ENCODE measurements at regions not wholly inside any gene's neighbourhood (a gene's known extent, or its start where the extent isn't known, plus 50 kb on each side); places are given as distances from the start of the nearest gene placed in this dataset.

GRCh38 chr11:116530705-116531104 lies 242.1 kb downstream of the BUD13 start:
- no peaks in the 10 kb centered on the region for H3K4me1 ChIP-seq (ENCODE audit: control insufficient read depth in 1 of 2, extremely low read depth in 1 of 2, insufficient read depth in 2 of 2, low read length in 2 of 2)
- H3K9me3 ChIP-seq = no peaks in the 10 kb centered on the region
- Mint-ChIP-seq H3K4me3 (no peak overlapping the region), H3K36me3 (no peaks in the 10 kb centered on the region), H3K27me3 (peaks cover 28 to 36% of the 10 kb centered on the region in 2 donors), H3K4me1 (no peaks in the 10 kb centered on the region), H3K27ac (no peak overlapping the region), H3K9me3 (peaks cover 4 to 6% (median 4%) of the 10 kb centered on the region in 3 donors)
- WGBS (ENCODE audit: insufficient coverage) = no CpG with 5 or more reads among the region's 2 CpGs
- H3K4me3 ChIP-seq (ENCODE audit: control insufficient read depth in 1 of 2, extremely low read depth in 1 of 2, low read length in 1 of 2) = no peak overlapping the region
- CTCF ChIA-PET = no interaction called here
- H3K27me3 ChIP-seq (replicated peaks in 1 of 2; ENCODE audit: control insufficient read depth in 2 of 2, extremely low read depth in 1 of 2, insufficient read depth in 2 of 2, low read length in 1 of 2) = peaks cover 6 to 35% of the 10 kb centered on the region in 2 experiments
- POLR2A ChIA-PET = no interaction called here
- ATAC-seq (replicated peaks in 1 of 4) (no peak), DNase-seq (no peak)
- no peak overlapping the region for H3K27ac ChIP-seq (ENCODE audit: low read length)
- no peaks in the 10 kb centered on the region for H3K36me3 ChIP-seq (ENCODE audit: control insufficient read depth in 2 of 2, extremely low read depth in 1 of 2, insufficient read depth in 1 of 2, low read length in 1 of 2)

GRCh38 chr11:116529271-116529670 lies 243.5 kb downstream of the BUD13 start:
- H3K27ac Mint-ChIP-seq = no peak overlapping the region
- H3K4me3 Mint-ChIP-seq = no peak overlapping the region

GRCh38 chr11:116527180-116527991 lies 245.4 kb downstream of the BUD13 start:
- Mint-ChIP-seq H3K4me3 (no peak overlapping the region), H3K9me3 (peaks cover 4 to 6% (median 4%) of the 10 kb centered on the region in 3 donors), H3K36me3 (no peaks in the 10 kb centered on the region), H3K27ac (no peak overlapping the region), H3K27me3 (peaks cover 19 to 24% of the 10 kb centered on the region in 2 donors), H3K4me1 (no peaks in the 10 kb centered on the region)
- Histone ChIP-seq H3K27me3 (replicated peaks in 1 of 2; ENCODE audit: control insufficient read depth in 2 of 2, extremely low read depth in 1 of 2, insufficient read depth in 2 of 2, low read length in 1 of 2) (peaks cover 4 to 20% of the 10 kb centered on the region in 2 experiments), H3K27ac (ENCODE audit: low read length) (no peak overlapping the region), H3K9me3 (no peaks in the 10 kb centered on the region), H3K4me1 (ENCODE audit: control insufficient read depth in 1 of 2, extremely low read depth in 1 of 2, insufficient read depth in 2 of 2, low read length in 2 of 2) (no peaks in the 10 kb centered on the region), H3K36me3 (ENCODE audit: control insufficient read depth in 2 of 2, extremely low read depth in 1 of 2, insufficient read depth in 1 of 2, low read length in 1 of 2) (no peaks in the 10 kb centered on the region), H3K4me3 (ENCODE audit: control insufficient read depth in 1 of 2, extremely low read depth in 1 of 2, low read length in 1 of 2) (no peak overlapping the region)
- ATAC-seq (replicated peaks in 1 of 4) (no peak), DNase-seq (no peak)
- WGBS (ENCODE audit: insufficient coverage) = 66% methylated on average over 6 of the region's 10 CpGs
- ChIA-PET CTCF (no interaction called here), POLR2A (no interaction called here)

More at GRCh38 chr11:116529271-116529670, 243.5 kb downstream of the BUD13 start:
- Histone ChIP-seq H3K27me3 (replicated peaks in 1 of 2; ENCODE audit: control insufficient read depth in 2 of 2, extremely low read depth in 1 of 2, insufficient read depth in 2 of 2, low read length in 1 of 2) (peaks cover 4 to 29% of the 10 kb centered on the region in 2 experiments), H3K36me3 (ENCODE audit: control insufficient read depth in 2 of 2, extremely low read depth in 1 of 2, insufficient read depth in 1 of 2, low read length in 1 of 2) (no peaks in the 10 kb centered on the region), H3K4me1 (ENCODE audit: control insufficient read depth in 1 of 2, extremely low read depth in 1 of 2, insufficient read depth in 2 of 2, low read length in 2 of 2) (no peaks in the 10 kb centered on the region), H3K9me3 (no peaks in the 10 kb centered on the region), H3K4me3 (ENCODE audit: control insufficient read depth in 1 of 2, extremely low read depth in 1 of 2, low read length in 1 of 2) (no peak overlapping the region), H3K27ac (ENCODE audit: low read length) (no peak overlapping the region)
- CTCF ChIA-PET = no interaction called here
- Mint-ChIP-seq H3K27me3 (peaks cover 24 to 30% of the 10 kb centered on the region in 2 donors), H3K36me3 (no peaks in the 10 kb centered on the region), H3K9me3 (peaks cover 4 to 6% (median 4%) of the 10 kb centered on the region in 3 donors), H3K4me1 (no peaks in the 10 kb centered on the region)
- ATAC-seq (replicated peaks in 1 of 4) (no peak), DNase-seq (no peak)
- POLR2A ChIA-PET = no interaction called here
- WGBS (ENCODE audit: insufficient coverage) = no CpG with 5 or more reads among the region's 4 CpGs

GRCh38 chr11:116525961-116526495 lies 246.8 kb downstream of the BUD13 start:
- no peak overlapping the region for H3K4me3 Mint-ChIP-seq

GRCh38 chr11:116519499-116519898 lies 253.3 kb downstream of the BUD13 start:
- ATAC-seq (replicated peaks in 1 of 4) (no peak), DNase-seq (no peak)
- Histone ChIP-seq H3K27me3 (replicated peaks in 1 of 2; ENCODE audit: control insufficient read depth in 2 of 2, extremely low read depth in 1 of 2, insufficient read depth in 2 of 2, low read length in 1 of 2) (peaks cover 2 to 13% of the 10 kb centered on the region in 2 experiments), H3K36me3 (ENCODE audit: control insufficient read depth in 2 of 2, extremely low read depth in 1 of 2, insufficient read depth in 1 of 2, low read length in 1 of 2) (no peaks in the 10 kb centered on the region), H3K27ac (ENCODE audit: low read length) (no peak overlapping the region), H3K9me3 (no peaks in the 10 kb centered on the region), H3K4me3 (ENCODE audit: control insufficient read depth in 1 of 2, extremely low read depth in 1 of 2, low read length in 1 of 2) (no peak overlapping the region), H3K4me1 (ENCODE audit: control insufficient read depth in 1 of 2, extremely low read depth in 1 of 2, insufficient read depth in 2 of 2, low read length in 2 of 2) (no peaks in the 10 kb centered on the region)
- H3K4me1 Mint-ChIP-seq = no peaks in the 10 kb centered on the region
- H3K27me3 Mint-ChIP-seq = peaks cover 28% of the 10 kb centered on the region in 2 donors
- ChIA-PET CTCF (no interaction called here), POLR2A (no interaction called here)
- H3K4me3 Mint-ChIP-seq = no peak overlapping the region
- WGBS (ENCODE audit: insufficient coverage) = 32% methylated on average over 4 of the region's 5 CpGs
- H3K36me3 Mint-ChIP-seq = no peaks in the 10 kb centered on the region
- peaks cover 0 to 3% (median 0%) of the 10 kb centered on the region in 3 donors for H3K9me3 Mint-ChIP-seq
- no peak overlapping the region for H3K27ac Mint-ChIP-seq

More at GRCh38 chr11:116525961-116526495, 246.8 kb downstream of the BUD13 start:
- H3K27me3 Mint-ChIP-seq = peaks cover 8 to 19% of the 10 kb centered on the region in 2 donors
- Histone ChIP-seq H3K27me3 (replicated peaks in 1 of 2; ENCODE audit: control insufficient read depth in 2 of 2, extremely low read depth in 1 of 2, insufficient read depth in 2 of 2, low read length in 1 of 2) (peaks cover 2 to 19% of the 10 kb centered on the region in 2 experiments), H3K4me1 (ENCODE audit: control insufficient read depth in 1 of 2, extremely low read depth in 1 of 2, insufficient read depth in 2 of 2, low read length in 2 of 2) (no peaks in the 10 kb centered on the region), H3K36me3 (ENCODE audit: control insufficient read depth in 2 of 2, extremely low read depth in 1 of 2, insufficient read depth in 1 of 2, low read length in 1 of 2) (no peaks in the 10 kb centered on the region), H3K9me3 (no peaks in the 10 kb centered on the region), H3K27ac (ENCODE audit: low read length) (no peak overlapping the region), H3K4me3 (ENCODE audit: control insufficient read depth in 1 of 2, extremely low read depth in 1 of 2, low read length in 1 of 2) (no peak overlapping the region)
- no peaks in the 10 kb centered on the region for H3K36me3 Mint-ChIP-seq
- ATAC-seq (replicated peaks in 1 of 4) = no peak
- WGBS (ENCODE audit: insufficient coverage) = no CpG with 5 or more reads among the region's 4 CpGs
- no peaks in the 10 kb centered on the region for H3K4me1 Mint-ChIP-seq
- ChIA-PET CTCF (no interaction called here), POLR2A (no interaction called here)
- H3K27ac Mint-ChIP-seq = no peak overlapping the region
- DNase-seq = no peak
- peaks cover 4 to 6% (median 4%) of the 10 kb centered on the region in 3 donors for H3K9me3 Mint-ChIP-seq

- H3K9me3 ChIP-seq = no peaks in the 10 kb centered on the region
- H3K27me3 Mint-ChIP-seq = peaks cover 36% of the 10 kb centered on the region in 2 donors
- no peak overlapping the region for H3K27ac ChIP-seq (ENCODE audit: low read length)
- ChIA-PET CTCF (no interaction called here), POLR2A (no interaction called here)
- H3K36me3 Mint-ChIP-seq = no peaks in the 10 kb centered on the region
- no peaks in the 10 kb centered on the region for H3K4me1 Mint-ChIP-seq
- no peaks in the 10 kb centered on the region for H3K4me1 ChIP-seq (ENCODE audit: control insufficient read depth in 1 of 2, extremely low read depth in 1 of 2, insufficient read depth in 2 of 2, low read length in 2 of 2)
- ATAC-seq (replicated peaks in 1 of 4) = no peak
- WGBS (ENCODE audit: insufficient coverage) = 79% methylated on average over 6 of the region's 10 CpGs
- H3K27me3 ChIP-seq (replicated peaks in 1 of 2; ENCODE audit: control insufficient read depth in 2 of 2, extremely low read depth in 1 of 2, insufficient read depth in 2 of 2, low read length in 1 of 2) = peaks cover 2 to 18% of the 10 kb centered on the region in 2 experiments
- H3K4me3 Mint-ChIP-seq = no peak overlapping the region
- H3K27ac Mint-ChIP-seq = no peak overlapping the region
- no peak for DNase-seq
- H3K9me3 Mint-ChIP-seq = peaks cover 0 to 3% (median 0%) of the 10 kb centered on the region in 3 donors
- H3K36me3 ChIP-seq (ENCODE audit: control insufficient read depth in 2 of 2, extremely low read depth in 1 of 2, insufficient read depth in 1 of 2, low read length in 1 of 2) = no peaks in the 10 kb centered on the region
- H3K4me3 ChIP-seq (ENCODE audit: control insufficient read depth in 1 of 2, extremely low read depth in 1 of 2, low read length in 1 of 2) = no peak overlapping the region
Measured at GRCh38 chr11:116518141-116518540, 254.6 kb downstream of the BUD13 start.
